H4 (cell line): ENCODE measurements at regions not wholly inside any gene's neighbourhood (a gene's known extent, or its start where the extent isn't known, plus 50 kb on each side); places are given as distances from the start of the nearest gene placed in this dataset.

Experiments
- DNase-seq: peaks from one replicate; pipeline ENCODE4 v3.0.0-alpha.2; 2015; ENCODE audit warnings: low spot score

GRCh38 chr21:27023186-27023585 lies 56.3 kb upstream of the ADAMTS5 start:
- no peak for DNase-seq

GRCh38 chr21:27021801-27022200 lies 54.9 kb upstream of the ADAMTS5 start:
- DNase-seq = no peak

- DNase-seq = no peak
These were observed 54.2 kb upstream of the ADAMTS5 start for GRCh38 chr21:27021046-27021445.

GRCh38 chr21:27017246-27017645 lies 50.4 kb upstream of the ADAMTS5 start:
- DNase-seq = no peak
